K562 (cell line): ENCODE measurements at regions not wholly inside any gene's neighbourhood (a gene's known extent, or its start where the extent isn't known, plus 50 kb on each side); places are given as distances from the start of the nearest gene placed in this dataset.

ENCODE experiments used
- ATAC-seq: fragments of 200-7000 bp; cut with Tn5 transposase; 3 replicates; pipeline ENCODE4 v1.9.1; 2020; ENCODE audit warnings: moderate library complexity
- BruUV-seq: library from RNA; stranded (reverse); fragments of 400-500 nt; replicated peaks from 2 replicates; lab custom pipeline; 2021; lab: Mats Ljungman, UMichigan
- CTCF ChIA-PET: fragments of 300-600 bp; formaldehyde crosslinking; extraction: SDS; loops from one replicate; lab custom pipeline; 2021; ENCODE audit warnings: low intra/inter-chr PET ratio; lab: Yijun Ruan, JAX
- POLR2A ChIA-PET: fragments of 300-600, 350-650 bp; sonication (Branson Sonifier 250); formaldehyde crosslinking; extraction: SDS; loops from one replicate; lab custom pipeline; 2021; ENCODE audit warnings: antibody characterized with exemption, inconsistent platforms; lab: Yijun Ruan, JAX
- DNase-seq, 4 experiments: peaks; one replicate each; pipeline versions ENCODE4 v3.0.0 to v3.0.0-alpha.2; 2011 to 2018; ENCODE audit warnings: low spot score in 3 of 4, mixed read lengths in 3 of 4; ENCODE audit errors: extremely low read depth in 1 of 4
- FAIRE-seq: peaks from 2 replicates; lab custom pipeline; 2011; peaks lifted over from hg19 to GRCh38; lab: Jason Lieb, UNC
- H2AFZ ChIP-seq: 2 replicates; pipeline ENCODE4 v1.6.0; 2011; ENCODE audit warnings: low read depth, low read length, control low read depth, inconsistent platforms
- H3K27ac ChIP-seq: fragments of 200-600 bp; 3 replicates; pipeline ENCODE4 v1.8.0; 2011; ENCODE audit warnings: low read depth, mild to moderate bottlenecking, control low read depth, inconsistent platforms, low read length, moderate library complexity, mixed read lengths; ENCODE audit errors: extremely low read depth
- H3K27me3 ChIP-seq, 2 experiments: fragments of 300-600 bp in 1 of 2; 2 replicates in 1 of 2; 3 replicates in 1 of 2; pipeline versions ENCODE4 v1.6.0 to v1.8.0; 2011; ENCODE audit warnings: inconsistent platforms in 2 of 2, low read length in 2 of 2, mild to moderate bottlenecking in 1 of 2, mixed read lengths in 1 of 2, moderate library complexity in 1 of 2; ENCODE audit not compliant: control insufficient read depth in 2 of 2, insufficient read depth in 2 of 2
- H3K36me3 ChIP-seq: fragments of 300-600 bp; 3 replicates; pipeline ENCODE4 v1.8.0; 2011; ENCODE audit warnings: mild to moderate bottlenecking, low read length, inconsistent platforms; ENCODE audit not compliant: control insufficient read depth, insufficient read depth
- H3K4me1 ChIP-seq, 2 experiments: fragments of 200-600 bp in 1 of 2; replicated peaks in 1 of 2; 2 replicates in 1 of 2; 3 replicates in 1 of 2; pipeline versions ENCODE4 v1.5.1 to v1.8.0; 2011; ENCODE audit warnings: inconsistent platforms in 2 of 2, low read length in 2 of 2, mild to moderate bottlenecking in 1 of 2, mixed read lengths in 1 of 2, moderate library complexity in 1 of 2; ENCODE audit not compliant: control insufficient read depth in 2 of 2, insufficient read depth in 2 of 2
- H3K4me2 ChIP-seq: 2 replicates; pipeline ENCODE4 v1.6.1; 2011; ENCODE audit warnings: low read length, control low read depth, inconsistent platforms, mixed read lengths; ENCODE audit not compliant: insufficient read depth
- H3K4me3 ChIP-seq: fragments of 200-600 bp; sonication (generic), shearing (Covaris generic); 2 replicates; pipeline ENCODE4 v1.5.1; 2016; ENCODE audit warnings: control low read depth, inconsistent platforms
- H3K79me2 ChIP-seq: fragments of 200-600 bp; 3 replicates; pipeline ENCODE4 v1.8.0; 2011; ENCODE audit warnings: low read length, inconsistent platforms; ENCODE audit not compliant: control insufficient read depth, insufficient read depth
- H3K9ac ChIP-seq, 2 experiments: 2 replicates each; pipeline versions ENCODE4 v1.6.0 to v1.6.1; 2011; ENCODE audit warnings: low read depth in 2 of 2, low read length in 2 of 2, control low read depth in 1 of 2, inconsistent platforms in 1 of 2, mild to moderate bottlenecking in 1 of 2, mixed read lengths in 1 of 2; ENCODE audit not compliant: insufficient read depth in 1 of 2
- H3K9me1 ChIP-seq: one replicate; pipeline ENCODE4 v1.6.0; 2011; ENCODE audit warnings: inconsistent platforms, mild to moderate bottlenecking, low read length, moderate library complexity; ENCODE audit not compliant: control insufficient read depth, insufficient read depth
- H3K9me3 ChIP-seq: replicated peaks from 2 replicates; pipeline ENCODE4 v1.5.1; 2011; ENCODE audit warnings: low read depth, low read length, inconsistent platforms; ENCODE audit not compliant: control insufficient read depth, insufficient read depth
- H4K20me1 ChIP-seq: replicated peaks from 2 replicates; pipeline ENCODE4 v1.6.1; 2011; ENCODE audit warnings: low read length, inconsistent platforms, mixed read lengths; ENCODE audit not compliant: control insufficient read depth, insufficient read depth
- BRCA1 ChIP-seq, 2 experiments: fragments of 450-650 bp in 1 of 2; sonication (generic) in 1 of 2; formaldehyde crosslinking in 1 of 2; IDR thresholded peaks; 2 replicates each; pipeline versions ENCODE4 v1.5.0 to v1.6.1; 2017 to 2020; ENCODE audit warnings: mild to moderate bottlenecking in 1 of 2, missing genetic modification reagents in 1 of 2
- CBFA2T2 ChIP-seq: fragments of 450-650 bp; conservative IDR thresholded peaks from 2 replicates; pipeline ENCODE4 v1.6.1; 2017; ENCODE audit warnings: mild to moderate bottlenecking
- DNMT1 ChIP-seq: fragments of 450-650 bp; IDR thresholded peaks from 2 replicates; pipeline ENCODE4 v1.6.1; 2016; ENCODE audit warnings: antibody characterized with exemption, mild to moderate bottlenecking
- FOXK1 ChIP-seq: sonication (generic); formaldehyde crosslinking; IDR thresholded peaks from 2 replicates; pipeline ENCODE4 v1.8.0; 2022; ENCODE audit warnings: missing genetic modification reagents, mild to moderate bottlenecking, borderline replicate concordance
- GATAD2A ChIP-seq: fragments of 450-650 bp; IDR thresholded peaks from 2 replicates; pipeline ENCODE4 v1.6.1; 2017
- NFE2L1 ChIP-seq: fragments of 450-650 bp; IDR thresholded peaks from 2 replicates; pipeline ENCODE4 v1.6.1; 2016; ENCODE audit warnings: missing genetic modification characterization, low read depth, mild to moderate bottlenecking, missing compliant biosample characterization, moderate library complexity, borderline replicate concordance
- POLR2AphosphoS2 ChIP-seq: IDR thresholded peaks from 2 replicates; pipeline ENCODE4 v1.6.1; 2012; ENCODE audit warnings: low read length, improper control_type of control experiment
- PTBP1 ChIP-seq: fragments of 200-400 bp; formaldehyde crosslinking; IDR thresholded peaks from 2 replicates; pipeline ENCODE4 v1.6.1; 2017; ENCODE audit warnings: low read depth, low read length
- XRCC5 ChIP-seq: fragments of 200-400 bp; formaldehyde crosslinking; IDR thresholded peaks from 2 replicates; pipeline ENCODE4 v1.6.1; 2017; ENCODE audit warnings: low read depth, mild to moderate bottlenecking, low read length
- WGBS: fragments of 100-300 bp; shearing (Covaris generic); methylation state at CpG from one replicate; pipeline ENCODE4 v1.1.6; 2016; ENCODE audit warnings: low coverage, mixed read lengths; ENCODE audit not compliant: insufficient coverage; ENCODE audit errors: missing lambda C conversion rate; 5-methylcytosine and 5-hydroxymethylcytosine counted together
- in situ Hi-C: fragments of 300-500 bp; cut with MboI; formaldehyde crosslinking; loops from 4 replicates; pipeline ENCODE4 v1.15.0; 2018; ENCODE audit warnings: inconsistent platforms, mixed read lengths
- intact Hi-C: fragments of 100-400 bp; cut with micrococcal nuclease; formaldehyde crosslinking; loops from 2 replicates; pipeline ENCODE4 v1.14.2; 2022
- TF ChIP-seq, protein P1 (sequence below), 2 experiments: fragments of 450-650 bp; IDR thresholded peaks; 2 replicates each; pipeline ENCODE4 v1.6.1; 2016; ENCODE audit warnings: mild to moderate bottlenecking in 2 of 2, borderline replicate concordance in 1 of 2, low read depth in 1 of 2, moderate library complexity in 1 of 2

DNA sequence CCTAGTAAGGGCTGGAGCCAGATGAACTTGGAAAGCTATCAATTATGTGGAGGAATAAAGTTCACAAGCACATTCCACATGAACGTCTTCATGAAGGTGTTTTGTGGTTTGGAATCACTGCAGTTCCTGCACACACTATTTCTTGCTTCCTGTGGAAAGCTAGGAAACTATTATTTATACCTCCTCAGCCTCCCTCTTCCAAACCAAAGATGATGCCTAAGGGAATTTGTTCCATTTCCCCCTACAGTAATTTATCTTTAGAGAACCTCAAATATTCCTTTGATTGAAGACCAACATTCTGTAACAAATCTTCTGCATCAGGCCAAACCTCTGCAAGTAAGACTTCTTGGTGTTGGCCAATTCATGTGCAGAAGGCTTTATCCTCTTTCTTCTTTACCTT is 115.8 kb upstream of the ARHGAP20 start:
- WGBS, result 0% methylated on average over 1 of the region's 1 CpG
- DNase-seq (no peak), ATAC-seq (no peak)
- H3K4me3 ChIP-seq, result no peak overlapping the region
- in situ Hi-C loops, result no loop called here
- H3K9ac ChIP-seq, result no peak overlapping the region
- H3K4me1 ChIP-seq, result no peaks in the 10 kb centered on the region
- no peaks in the 10 kb centered on the region for H3K79me2 ChIP-seq
- H3K4me2 ChIP-seq, result no peak overlapping the region
- H2AFZ ChIP-seq, result no peak overlapping the region
- no peaks in the 10 kb centered on the region for H3K27me3 ChIP-seq
- H4K20me1 ChIP-seq, result no peaks in the 10 kb centered on the region
- TF ChIP-seq XRCC5 (no peak), PTBP1 (no peak), BRCA1 (IDR thresholded peaks at IDR 0.05) (no peak), BRCA1 (CRISPR knock-in tag; IDR thresholded peaks at IDR 0.05) (no peak), POLR2AphosphoS2 (no peak), DNMT1 (no peak), CBFA2T2 (no peak), NFE2L1 (tag) (no peak), FOXK1 (CRISPR knock-in tag) (no peak), GATAD2A (no peak)
- TF ChIP-seq, protein P1, sequence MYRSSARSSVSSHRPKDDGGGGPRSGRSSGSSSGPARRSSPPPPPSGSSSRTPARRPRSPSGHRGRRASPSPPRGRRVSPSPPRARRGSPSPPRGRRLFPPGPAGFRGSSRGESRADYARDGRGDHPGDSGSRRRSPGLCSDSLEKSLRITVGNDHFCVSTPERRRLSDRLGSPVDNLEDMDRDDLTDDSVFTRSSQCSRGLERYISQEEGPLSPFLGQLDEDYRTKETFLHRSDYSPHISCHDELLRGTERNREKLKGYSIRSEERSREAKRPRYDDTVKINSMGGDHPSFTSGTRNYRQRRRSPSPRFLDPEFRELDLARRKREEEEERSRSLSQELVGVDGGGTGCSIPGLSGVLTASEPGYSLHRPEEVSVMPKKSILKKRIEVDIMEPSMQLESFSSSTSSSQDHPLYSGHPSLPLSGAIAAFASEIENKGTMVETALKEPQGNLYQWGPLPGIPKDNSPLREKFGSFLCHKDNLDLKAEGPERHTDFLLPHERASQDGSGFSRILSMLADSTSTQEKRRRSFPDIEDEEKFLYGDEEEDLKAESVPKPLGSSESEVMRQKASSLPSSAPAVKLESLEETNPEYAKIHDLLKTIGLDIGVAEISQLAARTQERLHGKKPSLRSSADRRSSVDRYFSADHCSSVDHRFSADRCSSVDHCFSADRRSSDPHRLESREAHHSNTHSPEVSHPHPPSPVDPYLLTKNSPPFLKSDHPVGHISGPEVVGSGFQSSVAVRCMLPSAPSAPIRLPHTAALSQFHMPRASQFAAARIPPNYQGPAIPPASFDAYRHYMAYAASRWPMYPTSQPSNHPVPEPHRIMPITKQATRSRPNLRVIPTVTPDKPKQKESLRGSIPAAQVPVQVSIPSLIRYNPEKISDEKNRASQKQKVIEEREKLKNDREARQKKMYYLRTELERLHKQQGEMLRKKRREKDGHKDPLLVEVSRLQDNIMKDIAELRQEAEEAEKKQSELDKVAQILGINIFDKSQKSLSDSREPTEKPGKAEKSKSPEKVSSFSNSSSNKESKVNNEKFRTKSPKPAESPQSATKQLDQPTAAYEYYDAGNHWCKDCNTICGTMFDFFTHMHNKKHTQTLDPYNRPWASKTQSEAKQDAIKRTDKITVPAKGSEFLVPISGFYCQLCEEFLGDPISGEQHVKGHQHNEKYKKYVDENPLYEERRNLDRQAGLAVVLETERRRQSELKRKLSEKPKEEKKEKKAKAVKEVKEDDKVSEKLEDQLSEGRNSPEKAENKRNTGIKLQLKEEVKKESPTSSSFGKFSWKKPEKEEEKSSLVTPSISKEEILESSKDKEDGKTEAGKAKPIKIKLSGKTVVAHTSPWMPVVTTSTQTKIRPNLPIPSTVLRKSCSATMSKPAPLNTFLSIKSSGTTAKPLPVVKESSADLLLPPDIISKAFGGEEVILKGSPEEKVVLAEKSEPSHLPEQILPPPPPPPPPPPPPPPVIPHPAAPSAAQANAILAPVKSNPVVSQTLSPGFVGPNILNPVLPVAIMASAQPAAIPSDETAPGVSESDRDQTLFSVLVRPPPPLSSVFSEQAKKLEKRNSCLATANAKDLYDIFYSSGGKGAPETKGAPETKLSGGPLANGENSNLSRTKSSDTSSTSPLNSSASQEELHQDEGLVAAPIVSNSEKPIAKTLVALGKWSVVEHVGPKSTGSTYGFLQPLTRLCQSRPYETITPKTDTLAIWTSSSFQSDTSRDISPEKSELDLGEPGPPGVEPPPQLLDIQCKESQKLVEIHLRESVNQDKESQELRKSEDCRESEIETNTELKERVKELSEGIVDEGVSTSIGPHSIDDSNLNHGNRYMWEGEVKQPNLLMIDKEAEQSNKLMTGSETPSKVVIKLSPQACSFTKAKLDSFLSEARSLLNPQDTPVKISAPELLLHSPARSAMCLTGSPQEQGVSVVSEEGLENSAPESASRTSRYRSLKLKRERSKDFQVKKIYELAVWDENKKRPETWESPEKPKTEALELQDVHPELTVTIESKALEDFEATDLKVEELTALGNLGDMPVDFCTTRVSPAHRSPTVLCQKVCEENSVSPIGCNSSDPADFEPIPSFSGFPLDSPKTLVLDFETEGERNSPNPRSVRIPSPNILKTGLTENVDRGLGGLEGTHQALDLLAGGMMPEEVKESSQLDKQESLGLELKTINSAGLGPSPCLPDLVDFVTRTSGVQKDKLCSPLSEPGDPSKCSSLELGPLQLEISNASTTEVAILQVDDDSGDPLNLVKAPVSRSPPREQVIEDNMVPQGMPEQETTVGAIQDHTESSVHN (IDR thresholded peaks at IDR 0.05; ENCODE audit: borderline replicate concordance in 1 of 2, low read depth in 1 of 2), result no peak
- TF ChIP-seq, all 486 proteins: peak for 0
- H3K9me3 ChIP-seq, result no peaks in the 10 kb centered on the region; the same call in 1 of the 2 replicates
- H3K27ac ChIP-seq, result no peak overlapping the region
- no peak for FAIRE-seq
- intact Hi-C loops, result no loop called here
- no peaks in the 10 kb centered on the region for H3K9me1 ChIP-seq
- BruUV-seq, result no TSS peak
- ChIA-PET POLR2A (no interaction called here), CTCF (no interaction called here)
- no peaks in the 10 kb centered on the region for H3K36me3 ChIP-seq
